Dedifferentiated amniotic fluid mesenchymal stem cell (primary cell): ENCODE measurements at regions not wholly inside any gene's neighbourhood (a gene's known extent, or its start where the extent isn't known, plus 50 kb on each side); places are given as distances from the start of the nearest gene placed in this dataset.

Experiments used
- DNase-seq: peaks from one replicate; pipeline ENCODE4 v3.0.0-alpha.2; 2016; ENCODE audit errors: extremely low spot score

DNA sequence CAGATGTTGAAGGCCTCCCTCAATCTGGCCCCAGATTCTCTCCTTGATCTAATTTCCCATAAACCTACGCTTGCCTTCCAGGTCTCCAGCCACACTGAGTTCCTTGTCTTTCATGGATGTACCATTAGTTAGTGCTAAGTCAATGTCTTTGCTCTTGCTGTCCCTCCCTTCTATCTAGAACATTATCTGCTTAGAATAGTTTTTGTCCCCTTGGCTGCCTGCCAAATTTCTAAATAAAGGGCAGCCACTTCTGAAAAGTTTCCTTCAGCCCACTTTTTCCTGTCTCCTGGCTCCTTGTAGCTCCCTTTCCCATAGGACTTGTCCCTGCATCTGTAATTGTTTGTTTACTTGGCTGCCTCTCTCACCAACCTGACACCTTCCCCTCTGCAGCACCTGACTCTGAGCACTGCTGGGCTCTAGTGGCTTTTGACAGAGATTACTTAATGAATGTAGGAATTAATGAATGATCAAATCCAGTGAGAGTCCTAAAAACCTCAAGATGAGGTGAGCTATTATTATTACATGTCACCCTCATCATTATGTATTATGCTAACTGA, 58.3 kb downstream of the CXCL12 start:
- DNase-seq: no peak

DNA sequence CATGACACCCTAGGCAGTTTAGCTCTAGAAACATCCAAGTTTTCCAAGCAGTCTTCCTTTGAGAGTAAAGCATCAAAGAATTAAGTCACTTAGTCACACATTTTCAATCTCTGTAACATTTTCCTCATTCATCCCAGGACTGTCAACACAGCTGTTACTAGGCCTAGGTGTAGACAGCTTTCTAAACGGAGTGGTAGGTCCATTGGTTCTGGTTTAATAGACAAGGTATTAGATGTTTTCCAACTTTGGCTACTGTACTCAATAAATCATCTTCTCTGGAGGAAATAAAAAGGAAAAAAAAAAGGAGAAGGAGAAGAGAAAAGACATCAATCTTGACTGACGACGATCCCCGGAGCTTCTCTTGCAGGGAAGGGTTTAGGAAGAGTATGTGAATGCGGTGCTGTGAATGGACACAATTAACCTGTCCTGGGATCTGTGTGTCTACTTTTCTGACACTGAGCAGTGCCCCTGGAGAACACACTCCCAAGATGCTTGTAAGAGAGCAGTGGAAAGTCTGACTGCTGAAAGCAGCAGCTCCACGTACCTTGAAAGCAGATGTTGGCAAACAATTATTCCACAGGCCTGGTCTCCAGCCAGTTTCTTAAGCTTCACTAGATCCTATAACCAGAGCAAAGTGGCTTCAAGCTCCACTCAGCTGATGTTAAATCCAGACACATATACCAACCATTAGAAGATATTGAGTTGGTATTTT, 59.1 kb downstream of the CXCL12 start:
- no peak for DNase-seq

DNA sequence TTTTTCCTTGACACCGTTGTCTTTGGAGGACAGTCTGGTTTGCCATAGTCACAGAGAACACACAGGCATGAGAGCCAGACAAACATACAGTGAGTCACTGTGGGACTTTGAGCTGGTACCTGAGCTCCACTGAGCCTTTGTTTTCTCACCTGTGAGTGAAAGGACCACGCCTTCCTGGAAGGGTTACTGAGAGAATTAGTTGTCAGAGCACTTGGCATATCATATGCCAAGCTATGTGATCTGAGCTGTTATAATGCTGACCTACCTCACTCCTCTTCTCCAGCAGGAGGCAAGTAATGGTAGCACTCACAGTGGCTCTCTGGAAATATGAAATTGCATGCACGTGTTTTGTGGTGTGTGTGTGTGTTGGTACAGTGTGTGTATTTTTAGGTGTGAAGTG, 59.7 kb downstream of the CXCL12 start:
- no peak for DNase-seq

DNA sequence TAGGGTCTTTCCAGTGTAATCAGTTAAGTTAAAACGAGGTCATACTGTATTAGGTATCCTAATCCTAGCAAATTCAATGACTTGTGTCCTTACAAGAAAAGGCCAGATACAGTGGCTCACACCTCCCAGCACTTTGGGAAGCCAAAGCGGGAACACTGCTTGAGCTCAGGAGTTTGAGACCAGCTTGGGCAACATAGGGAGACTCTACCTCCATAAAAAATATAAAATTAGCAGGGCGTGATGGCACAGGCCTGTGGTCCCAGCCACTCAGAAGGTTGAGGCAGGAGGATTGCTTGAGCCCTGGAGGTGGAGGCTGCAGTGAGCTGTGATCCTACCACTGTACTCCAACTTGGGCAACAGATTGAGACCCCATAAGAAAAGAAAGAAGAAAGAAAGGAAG, 61.1 kb downstream of the CXCL12 start:
- DNase-seq: no peak

DNA sequence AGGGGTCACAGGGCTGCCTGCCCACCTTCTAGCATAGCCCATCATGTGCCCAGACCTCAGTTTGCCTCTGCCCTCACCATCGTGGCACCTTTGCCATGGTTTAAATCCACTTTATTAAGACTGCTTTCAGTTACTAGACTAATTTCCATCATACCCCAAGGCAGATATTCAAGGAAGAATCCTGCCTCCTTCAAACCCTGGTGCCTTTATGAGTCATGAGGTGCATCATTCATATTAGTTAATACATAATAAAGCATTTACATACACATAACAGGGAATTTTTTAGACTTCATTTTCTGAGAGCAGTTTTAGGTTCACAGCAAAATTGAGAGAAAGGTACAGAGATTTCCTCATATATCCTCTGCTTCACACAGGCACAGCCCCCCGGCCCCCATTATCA, 62.8 kb downstream of the CXCL12 start:
- DNase-seq: no peak

DNA sequence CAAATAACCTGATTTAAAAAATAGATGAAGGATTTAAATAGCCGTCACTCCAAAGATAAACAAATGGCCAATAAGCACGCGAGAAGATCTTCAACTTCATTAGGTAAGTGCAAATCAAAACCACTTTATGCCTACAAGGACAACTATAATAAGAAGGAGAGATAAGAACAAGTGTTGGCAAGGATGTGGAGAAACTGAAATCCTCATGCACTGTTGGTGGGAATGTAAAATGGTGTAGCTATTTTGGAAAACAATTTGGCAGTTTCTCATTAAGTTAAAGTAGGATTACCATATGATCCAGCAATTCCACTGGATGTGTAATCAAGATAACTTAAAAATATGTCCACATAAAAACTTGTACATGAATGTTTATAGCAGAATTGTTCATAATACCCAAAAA, 64.1 kb downstream of the CXCL12 start:
- DNase-seq: no peak

DNA sequence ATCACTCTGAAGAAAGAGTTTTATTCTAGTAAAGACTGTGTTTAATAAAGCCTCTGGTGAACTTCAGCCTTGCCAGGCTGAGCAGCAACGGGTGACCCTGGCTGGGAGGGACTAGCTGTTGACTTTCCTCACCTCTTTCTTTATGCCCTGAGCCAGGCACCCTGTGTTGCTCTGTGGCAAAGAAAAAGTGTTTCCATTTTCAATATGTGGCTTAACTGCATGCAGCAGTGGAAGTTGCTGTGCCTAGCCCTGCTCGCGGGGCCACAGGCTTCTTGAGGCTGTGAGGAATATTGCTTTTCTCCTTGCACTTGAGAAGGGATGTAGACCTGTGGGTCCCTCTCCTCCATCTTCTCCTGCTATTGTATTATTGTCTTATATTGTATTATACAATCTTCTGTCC, 67.0 kb downstream of the CXCL12 start:
- DNase-seq: no peak

DNA sequence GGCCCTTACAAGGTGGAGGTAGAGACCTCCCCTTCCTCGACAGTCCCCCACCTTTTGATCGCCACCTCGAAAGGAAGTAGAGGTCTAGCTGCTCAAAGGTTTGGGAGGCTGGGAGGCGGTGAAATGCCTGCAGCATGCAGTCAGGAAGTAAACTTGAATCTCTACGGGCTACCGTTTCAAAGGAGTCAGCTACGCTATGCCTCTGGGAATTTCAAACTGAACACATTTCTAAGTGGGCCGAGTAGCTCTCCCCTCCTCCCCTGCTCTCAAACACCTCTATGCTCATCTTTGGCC, 68.0 kb downstream of the CXCL12 start:
- no peak for DNase-seq

DNA sequence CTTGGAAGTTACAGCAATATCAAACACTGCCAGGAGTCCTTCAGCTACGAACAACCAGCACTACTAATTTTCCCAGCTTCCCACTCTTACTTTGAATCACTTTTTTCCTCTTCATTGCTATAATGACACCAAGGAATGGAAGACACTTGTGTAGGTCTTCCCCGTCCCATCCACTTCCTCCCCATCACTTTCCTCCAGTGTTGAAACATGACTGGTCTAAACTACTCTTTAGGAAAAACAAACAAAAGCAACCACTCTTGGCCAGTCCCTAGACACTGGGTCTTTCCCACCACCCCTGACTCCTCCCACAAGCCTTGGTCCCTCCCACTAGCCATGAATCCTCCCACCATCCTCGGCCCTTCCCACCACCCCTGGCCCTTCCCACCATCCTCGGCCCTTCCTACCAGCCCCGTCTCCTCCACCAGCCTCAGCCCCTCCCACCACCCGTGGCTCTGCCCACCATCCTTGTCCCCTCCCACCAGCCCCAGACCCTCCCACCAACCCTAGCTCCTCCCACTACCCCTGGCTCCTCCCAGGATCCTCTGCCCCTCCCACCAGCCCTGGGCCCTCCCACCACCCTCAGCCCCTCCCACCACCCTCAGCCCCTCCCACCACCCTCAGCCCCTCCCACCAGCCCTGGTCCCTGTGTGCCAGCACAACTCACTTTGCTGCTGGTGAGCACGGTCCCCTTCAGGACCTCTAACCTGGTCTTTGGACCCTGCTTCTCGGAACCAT, 68.5 kb downstream of the CXCL12 start:
- DNase-seq: no peak

DNA sequence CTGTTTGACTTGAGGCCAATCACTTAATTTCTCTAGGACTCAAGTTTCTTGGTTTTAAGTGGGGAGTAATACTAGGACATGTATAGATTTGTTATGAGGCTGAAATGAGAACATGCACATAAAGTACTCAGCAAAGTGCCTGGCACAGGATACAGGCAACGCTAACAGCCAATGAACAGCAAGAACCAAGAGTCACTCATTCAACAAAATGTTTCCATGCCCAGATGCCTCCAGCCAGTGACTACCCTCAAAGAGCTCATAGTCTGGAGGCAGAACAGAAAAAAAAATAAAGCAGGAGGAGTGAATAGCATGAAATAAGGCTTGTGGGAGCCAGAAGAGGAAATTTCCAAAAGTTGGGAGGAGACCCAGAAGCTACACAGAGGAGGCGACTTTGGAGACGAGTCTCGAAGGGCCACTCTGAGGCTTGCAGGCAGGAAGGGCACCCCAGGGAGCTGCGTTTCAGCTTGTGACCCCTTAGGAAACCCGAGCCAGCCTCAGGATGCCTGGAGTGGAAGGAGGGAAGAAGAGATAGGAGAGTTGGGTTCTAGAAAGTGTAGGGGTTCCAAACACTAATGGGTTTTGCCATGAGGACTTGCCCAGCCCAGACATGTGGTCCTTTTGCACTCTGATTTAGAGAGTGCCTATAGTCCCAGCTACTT, 70.0 kb downstream of the CXCL12 start:
- DNase-seq: no peak

DNA sequence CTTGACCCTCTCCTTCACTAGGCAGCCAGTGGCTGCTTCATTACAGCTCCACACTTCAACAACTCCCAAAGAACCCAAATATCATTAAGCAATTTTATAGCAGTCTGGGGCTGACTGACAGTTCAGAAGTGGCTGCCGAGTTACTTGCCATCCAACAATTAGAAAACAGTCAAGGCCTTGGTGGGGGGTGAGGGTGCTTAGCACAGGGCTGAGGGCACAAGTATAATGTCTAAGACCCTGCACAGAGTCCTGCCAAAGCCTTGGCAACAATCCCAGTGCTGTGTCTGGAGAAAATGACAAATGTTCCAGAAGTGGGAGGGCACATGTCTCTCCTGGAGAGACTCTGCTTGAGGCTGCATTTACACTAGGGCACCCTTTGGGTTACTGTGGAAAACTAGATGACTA, 71.1 kb downstream of the CXCL12 start:
- DNase-seq: no peak

DNA sequence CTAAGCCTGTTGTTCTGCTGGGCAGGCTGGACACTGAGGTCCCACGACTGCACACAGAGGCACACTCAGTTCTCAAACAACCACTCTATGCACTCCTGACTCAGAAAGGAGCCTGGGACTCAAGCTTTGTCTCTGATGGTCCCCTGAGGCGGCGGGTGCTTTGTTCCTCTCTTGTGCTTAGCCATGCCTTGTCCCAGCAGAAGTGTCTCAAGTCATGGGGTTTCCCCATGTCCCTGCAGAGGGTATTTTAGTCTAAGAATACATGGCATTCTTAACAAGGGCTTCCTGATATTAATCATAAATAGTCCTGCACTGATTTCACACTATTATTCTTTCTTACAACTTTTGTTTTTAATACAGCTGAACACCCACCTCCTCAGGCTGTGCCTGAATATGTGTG, 72.5 kb downstream of the CXCL12 start:
- DNase-seq: no peak

DNA sequence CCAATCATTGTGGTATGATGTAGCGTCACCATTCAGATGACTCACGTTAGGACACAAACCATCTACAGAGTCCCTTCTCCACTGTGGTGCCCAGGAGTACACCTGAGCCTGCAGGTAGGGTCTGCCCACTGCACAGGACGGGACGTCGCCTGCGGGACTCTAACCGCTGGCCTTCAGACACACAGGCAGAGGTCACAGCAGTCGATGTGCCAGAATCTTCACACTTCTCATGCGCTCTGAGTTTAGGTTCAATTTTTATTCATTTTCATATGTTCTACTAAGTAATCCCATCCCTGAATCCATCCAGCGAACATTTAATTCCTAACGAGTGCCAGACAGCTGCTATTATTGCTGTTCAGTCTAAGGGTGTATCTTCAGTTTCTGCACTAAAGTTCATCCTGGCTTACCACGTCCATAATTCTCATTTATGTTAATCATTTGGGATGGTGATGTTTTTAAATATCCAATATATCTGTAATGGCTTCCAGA, 73.3 kb downstream of the CXCL12 start:
- DNase-seq: no peak

DNA sequence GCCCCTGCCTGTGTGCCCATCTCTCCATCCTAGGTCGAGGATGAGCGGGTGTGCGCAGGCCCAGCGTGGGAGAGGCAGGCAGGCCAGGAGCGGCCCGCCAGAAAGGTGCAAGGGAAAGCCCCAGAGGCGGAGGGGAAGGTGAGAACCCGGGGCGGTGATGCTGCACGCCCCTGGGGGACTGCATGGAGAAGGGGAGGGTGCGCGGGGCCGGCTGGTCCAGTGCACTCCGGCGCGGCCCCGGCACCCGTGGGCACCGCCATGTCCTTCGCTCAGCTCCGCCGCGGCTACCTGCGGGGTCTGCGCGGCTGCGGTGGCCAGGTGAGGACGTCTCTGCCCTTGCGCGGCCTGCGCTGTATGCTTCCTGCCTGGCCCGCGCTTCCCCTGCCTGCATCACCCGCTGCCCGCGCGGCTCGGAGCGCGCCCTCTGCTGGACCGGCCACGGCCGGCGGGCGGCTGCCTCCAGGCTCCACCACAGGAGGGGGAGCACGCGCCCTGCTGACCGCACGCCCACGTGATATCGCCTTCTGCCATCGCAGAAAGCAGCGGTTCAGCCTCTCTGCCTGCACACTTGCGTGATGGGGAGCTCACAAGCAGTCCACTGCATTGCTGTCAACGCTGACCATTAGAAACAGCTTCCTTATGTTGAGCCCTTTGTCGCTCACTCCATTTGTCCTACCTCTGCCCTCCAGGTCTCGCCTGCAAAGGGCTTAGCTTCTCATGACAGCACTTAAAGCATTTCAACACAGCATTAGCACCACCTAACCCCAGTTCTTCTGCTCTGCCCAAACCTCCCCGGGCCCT, 73.9 kb downstream of the CXCL12 start:
- DNase-seq: peak; percentile 45

DNA sequence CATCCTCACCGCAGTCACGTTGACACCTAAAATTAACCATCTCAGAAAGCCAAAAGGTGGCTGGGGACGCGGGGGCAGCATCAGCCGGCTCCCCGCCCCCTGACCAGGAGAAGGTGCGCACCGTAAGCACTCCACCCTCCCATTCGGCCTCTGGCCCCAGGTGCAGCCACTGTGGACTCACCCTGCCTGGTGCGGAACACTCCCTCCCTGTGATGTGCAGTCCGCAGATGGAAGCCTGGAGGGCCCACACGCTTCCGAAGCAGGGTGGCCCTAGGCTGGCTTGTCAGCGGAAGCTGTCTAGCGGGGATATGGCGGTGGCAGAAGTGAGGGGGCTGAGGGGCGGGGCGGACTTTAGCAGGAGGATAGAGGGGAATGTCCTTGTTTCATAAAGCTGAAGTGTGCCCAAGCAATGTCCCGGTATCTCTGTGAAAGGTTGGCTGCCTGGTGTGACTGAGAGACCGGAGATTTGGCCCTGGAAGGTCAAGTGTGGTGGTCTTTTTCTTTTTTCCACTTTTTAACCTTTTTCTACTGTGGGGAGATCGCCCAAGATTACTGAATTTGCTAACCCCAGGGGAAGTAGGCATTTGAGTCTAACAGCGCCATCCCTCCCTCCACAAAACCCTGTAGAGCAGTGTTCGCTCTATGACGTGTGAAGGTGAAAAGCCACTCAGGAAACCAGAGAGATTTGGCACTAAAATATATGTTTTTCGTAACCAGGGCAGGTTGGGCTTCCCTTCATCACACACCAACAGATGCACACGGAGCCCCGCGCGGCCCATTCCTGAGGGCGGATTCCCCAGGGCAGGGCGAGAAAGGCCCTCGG, 74.7 kb downstream of the CXCL12 start:
- DNase-seq: no peak

DNA sequence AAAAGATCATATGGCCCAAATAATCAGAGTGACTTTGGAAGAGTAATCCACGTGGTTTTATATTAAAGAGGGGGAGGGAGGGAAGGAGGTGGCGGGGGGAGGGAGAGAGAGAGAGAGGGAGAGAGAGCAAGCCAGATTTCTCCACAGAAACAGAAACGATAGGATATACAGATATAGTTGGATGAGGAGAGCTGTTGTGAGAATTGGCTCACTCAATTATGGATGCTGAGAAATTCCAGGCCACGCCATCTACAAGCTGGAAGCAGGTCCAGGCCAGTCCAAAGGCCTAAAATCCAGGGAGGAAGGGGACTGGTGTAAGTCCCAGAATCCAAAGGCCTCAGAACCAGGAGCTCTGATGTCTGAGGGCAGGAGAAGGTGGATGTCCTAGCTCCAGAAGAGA, 75.5 kb downstream of the CXCL12 start:
- no peak for DNase-seq

DNA sequence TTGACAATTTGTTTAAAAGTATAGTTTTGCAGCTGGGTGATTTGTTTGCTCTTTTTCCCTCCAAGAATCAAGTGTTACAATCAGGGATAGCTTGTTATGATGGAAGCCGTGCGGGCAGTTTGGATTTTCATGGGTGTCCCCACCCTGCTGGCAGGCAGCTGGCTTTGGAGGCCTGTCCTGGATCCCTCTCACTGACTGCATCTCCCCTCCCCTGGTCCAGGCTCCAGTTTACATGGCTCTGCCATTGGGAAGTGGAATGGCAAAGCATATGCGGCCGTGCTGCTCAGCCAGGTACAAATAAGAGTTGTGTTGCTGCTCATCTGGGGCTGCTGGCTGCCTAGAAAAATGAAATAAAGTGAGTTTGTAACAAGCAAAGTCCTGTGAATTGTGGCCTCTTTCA, 76.0 kb downstream of the CXCL12 start:
- DNase-seq: no peak

DNA sequence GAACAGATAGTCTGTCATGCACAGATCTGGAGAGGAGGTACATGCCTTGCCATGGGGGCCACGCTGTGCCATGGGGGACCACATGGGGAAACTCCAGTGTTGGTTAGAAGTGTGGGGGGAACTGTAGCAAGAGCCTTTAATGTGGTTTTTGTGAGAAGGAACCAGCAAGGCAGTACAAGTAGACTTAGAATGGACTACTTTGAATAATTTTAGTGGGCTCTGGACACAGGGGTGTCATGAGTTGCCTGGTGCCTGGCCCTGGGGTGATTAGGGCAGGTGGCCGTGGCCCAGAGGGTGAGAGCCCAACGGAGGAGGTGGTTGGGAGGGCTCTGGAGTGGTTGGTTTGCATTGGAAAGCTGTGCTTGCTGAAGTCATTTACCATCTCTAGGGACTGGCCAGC, 77.2 kb downstream of the CXCL12 start:
- no peak for DNase-seq

DNA sequence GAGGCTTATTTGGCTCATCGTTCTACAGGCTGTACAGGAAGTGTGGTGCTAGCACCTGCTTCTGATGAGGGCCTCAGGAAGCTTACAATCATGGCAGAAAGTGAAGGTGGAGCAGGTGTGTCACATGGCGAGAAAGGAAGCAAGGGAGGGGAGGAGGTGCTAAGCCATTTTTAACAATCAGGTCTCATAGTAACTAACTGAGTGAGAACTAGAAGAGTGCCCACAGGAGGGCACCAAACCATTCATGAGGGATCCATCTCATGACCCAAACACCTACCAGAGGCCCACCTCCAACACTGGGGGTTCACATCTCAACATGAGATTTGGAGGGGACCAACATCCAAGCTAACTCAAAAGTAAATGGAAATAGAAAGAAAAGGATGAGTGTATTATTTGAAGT, 78.1 kb downstream of the CXCL12 start:
- DNase-seq: no peak

DNA sequence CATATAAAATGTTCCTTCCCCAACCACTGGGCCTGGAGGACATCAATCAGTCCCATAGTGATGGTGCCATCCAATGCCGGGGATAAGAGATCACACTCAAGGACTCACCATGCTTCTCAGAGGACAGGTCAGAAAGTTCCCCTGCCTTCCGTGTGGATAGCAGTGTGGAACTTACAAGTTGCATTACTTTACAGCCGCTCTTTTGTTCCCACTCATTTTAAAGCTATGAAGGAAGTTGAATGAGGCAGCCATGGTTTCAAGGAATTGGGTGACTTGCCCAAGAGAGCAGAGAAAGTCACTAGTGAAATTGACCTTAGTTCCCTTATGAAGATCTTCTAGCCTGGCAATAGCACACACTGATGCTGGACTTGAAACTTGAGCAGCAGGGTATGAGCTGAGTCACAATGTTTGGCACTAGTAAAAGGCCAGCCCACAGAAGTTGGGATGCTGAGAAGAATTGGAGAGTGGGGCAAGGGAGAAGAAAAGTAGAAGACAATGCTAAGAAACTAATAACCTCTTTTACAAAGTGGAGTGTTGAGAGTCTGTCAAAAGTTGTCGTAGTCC, 78.7 kb downstream of the CXCL12 start:
- DNase-seq: peak; percentile 76
